BJ (cell line): ENCODE measurements at regions not wholly inside any gene's neighbourhood (a gene's known extent, or its start where the extent isn't known, plus 50 kb on each side); places are given as distances from the start of the nearest gene placed in this dataset.

Source experiments
- CTCF ChIA-PET: fragments of 350-600 bp; formaldehyde crosslinking; extraction: SDS; loops from one replicate; lab custom pipeline; 2021; ENCODE audit warnings: antibody characterized with exemption, inconsistent platforms; lab: Yijun Ruan, JAX
- POLR2A ChIA-PET: fragments of 300-600 bp; sonication (Branson Sonifier 250); formaldehyde crosslinking; extraction: SDS; loops from one replicate; lab custom pipeline; 2021; ENCODE audit warnings: antibody characterized with exemption; lab: Charles Lee
- DNase-seq: peaks from one replicate; pipeline ENCODE4 v3.0.0-alpha.2; 2011; ENCODE audit warnings: low read depth
- H3K27me3 ChIP-seq: 2 replicates; pipeline ENCODE4 v1.6.0; 2011; ENCODE audit warnings: low read length; ENCODE audit not compliant: control insufficient read depth, insufficient read depth
- H3K36me3 ChIP-seq: 2 replicates; pipeline ENCODE4 v1.5.1; 2011; ENCODE audit warnings: low read length; ENCODE audit not compliant: control insufficient read depth, insufficient read depth
- H3K4me3 ChIP-seq: 2 replicates; pipeline ENCODE4 v1.5.1; 2011; ENCODE audit warnings: low read depth, mild to moderate bottlenecking, control low read depth, low read length
- TF ChIP-seq, protein P1 (sequence below): IDR thresholded peaks from 2 replicates; pipeline ENCODE4 v1.5.1; 2011; ENCODE audit warnings: low read depth, mild to moderate bottlenecking, control low read depth, inconsistent platforms, low read length, moderate library complexity; ENCODE audit not compliant: insufficient read depth

DNA sequence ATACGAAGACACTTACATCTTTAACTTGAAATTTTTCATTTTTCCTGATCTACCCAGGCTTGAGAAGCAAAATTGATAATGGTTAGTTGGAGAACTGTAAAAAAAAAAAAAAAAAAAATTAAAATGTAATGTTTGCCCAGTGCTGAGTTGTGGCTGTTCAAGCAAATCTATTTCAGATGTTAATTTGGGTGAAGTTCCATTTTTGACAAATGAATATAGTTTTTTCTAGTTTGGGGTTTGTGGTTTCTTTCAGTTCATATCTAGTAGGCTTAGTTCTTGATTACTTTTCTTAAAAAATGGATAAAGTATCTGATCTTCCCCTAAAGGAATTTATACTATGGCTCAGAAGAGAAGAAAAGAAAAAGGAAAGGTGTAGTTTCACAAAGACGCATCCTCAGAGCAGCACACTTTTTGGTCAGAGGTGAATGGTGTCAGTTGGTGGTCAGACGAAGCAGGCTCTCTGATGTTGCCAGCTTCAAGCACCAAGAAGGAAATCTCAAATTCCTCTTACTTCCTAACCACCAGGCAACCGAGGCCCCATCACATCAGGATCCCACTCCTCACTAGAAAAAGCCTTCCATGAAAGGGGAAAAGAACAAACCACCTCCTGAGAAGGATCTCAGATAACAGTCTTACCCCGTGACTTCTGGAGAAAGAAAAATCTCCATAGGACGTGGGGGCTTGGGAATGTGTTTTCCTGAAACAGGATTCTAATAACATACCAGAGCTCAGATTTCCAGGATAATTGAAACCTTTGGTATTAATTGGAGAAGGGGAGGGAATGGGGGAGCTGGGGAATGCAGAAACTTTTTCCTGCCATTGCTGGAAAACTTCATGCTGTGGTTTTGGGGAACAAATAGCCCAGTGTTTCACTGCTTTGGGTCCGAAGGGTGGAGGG, 396.2 kb downstream of the CD83 start:
- POLR2A ChIA-PET, result no interaction called here
- H3K27me3 ChIP-seq, result peaks cover 4% of the 10 kb centered on the region
- no peak for DNase-seq
- CTCF ChIA-PET, result no interaction called here
- no peaks in the 10 kb centered on the region for H3K36me3 ChIP-seq
- H3K4me3 ChIP-seq, result no peak overlapping the region
- TF ChIP-seq, protein P1, sequence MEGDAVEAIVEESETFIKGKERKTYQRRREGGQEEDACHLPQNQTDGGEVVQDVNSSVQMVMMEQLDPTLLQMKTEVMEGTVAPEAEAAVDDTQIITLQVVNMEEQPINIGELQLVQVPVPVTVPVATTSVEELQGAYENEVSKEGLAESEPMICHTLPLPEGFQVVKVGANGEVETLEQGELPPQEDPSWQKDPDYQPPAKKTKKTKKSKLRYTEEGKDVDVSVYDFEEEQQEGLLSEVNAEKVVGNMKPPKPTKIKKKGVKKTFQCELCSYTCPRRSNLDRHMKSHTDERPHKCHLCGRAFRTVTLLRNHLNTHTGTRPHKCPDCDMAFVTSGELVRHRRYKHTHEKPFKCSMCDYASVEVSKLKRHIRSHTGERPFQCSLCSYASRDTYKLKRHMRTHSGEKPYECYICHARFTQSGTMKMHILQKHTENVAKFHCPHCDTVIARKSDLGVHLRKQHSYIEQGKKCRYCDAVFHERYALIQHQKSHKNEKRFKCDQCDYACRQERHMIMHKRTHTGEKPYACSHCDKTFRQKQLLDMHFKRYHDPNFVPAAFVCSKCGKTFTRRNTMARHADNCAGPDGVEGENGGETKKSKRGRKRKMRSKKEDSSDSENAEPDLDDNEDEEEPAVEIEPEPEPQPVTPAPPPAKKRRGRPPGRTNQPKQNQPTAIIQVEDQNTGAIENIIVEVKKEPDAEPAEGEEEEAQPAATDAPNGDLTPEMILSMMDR, result no peak

GRCh38 chr6:14516956-14517355, 399.4 kb downstream of the CD83 start:
- Histone ChIP-seq H3K36me3 (no peaks in the 10 kb centered on the region), H3K4me3 (no peak overlapping the region), H3K27me3 (peaks cover 3% of the 10 kb centered on the region)
- no peak for DNase-seq
- CTCF ChIA-PET, result no interaction called here
- POLR2A ChIA-PET, result no interaction called here
- TF ChIP-seq, protein P1, result no peak

- Histone ChIP-seq H3K27me3 (peaks cover 1% of the 10 kb centered on the region; the same call in 1 of the 2 replicates), H3K36me3 (no peaks in the 10 kb centered on the region), H3K4me3 (no peak overlapping the region)
- TF ChIP-seq, protein P1, result no peak
- DNase-seq, result no peak
- ChIA-PET CTCF (no interaction called here), POLR2A (no interaction called here)
Measured at GRCh38 chr6:14517516-14518105, 400.0 kb downstream of the CD83 start.

GRCh38 chr6:14518515-14519217, 401.1 kb downstream of the CD83 start:
- CTCF ChIA-PET, result no interaction called here
- no peak for DNase-seq
- Histone ChIP-seq H3K27me3 (peaks cover 1% of the 10 kb centered on the region; the same call in 1 of the 2 replicates), H3K4me3 (no peak overlapping the region), H3K36me3 (no peaks in the 10 kb centered on the region)
- POLR2A ChIA-PET, result interaction anchor here (1.1 kb wide), 1 partner anchor 302 kb away, joined by 8 read pairs; no protein-coding TSS in a partner anchor
- TF ChIP-seq, protein P1, result no peak

DNA sequence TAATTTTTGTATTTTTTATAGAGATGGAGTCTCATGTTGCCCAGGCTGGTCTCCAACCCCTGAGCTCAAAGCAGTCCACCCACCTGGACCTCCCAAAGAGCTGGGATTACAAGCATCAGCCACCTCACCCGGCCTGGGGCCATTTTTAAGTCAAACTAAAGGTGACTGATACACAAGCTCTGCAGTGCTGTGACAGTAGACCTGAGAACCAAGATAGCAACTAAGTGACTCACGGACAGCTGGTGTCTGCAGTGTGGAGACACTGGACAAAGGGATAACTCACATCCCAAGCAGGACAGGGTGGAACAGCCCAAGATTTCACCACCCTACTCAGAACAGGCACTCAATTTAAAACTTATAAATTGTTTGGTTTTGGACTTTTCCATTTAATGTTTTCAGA, 402.5 kb downstream of the CD83 start:
- H3K27me3 ChIP-seq, result no peaks in the 10 kb centered on the region
- CTCF ChIA-PET, result interaction anchor here (0.7 kb wide), 1 partner anchor 309 kb away, joined by 4 read pairs; no protein-coding TSS in a partner anchor
- TF ChIP-seq, protein P1, result no peak
- POLR2A ChIA-PET, result interaction anchor here (0.7 kb wide), 1 partner anchor 954 kb away, joined by 3 read pairs; no protein-coding TSS in a partner anchor
- no peaks in the 10 kb centered on the region for H3K36me3 ChIP-seq
- H3K4me3 ChIP-seq, result no peak overlapping the region
- no peak for DNase-seq
